ENCODE measurements at regions not wholly inside any gene's neighbourhood (a gene's known extent, or its start where the extent isn't known, plus 50 kb on each side); places are given as distances from the start of the nearest gene placed in this dataset.

DNA sequence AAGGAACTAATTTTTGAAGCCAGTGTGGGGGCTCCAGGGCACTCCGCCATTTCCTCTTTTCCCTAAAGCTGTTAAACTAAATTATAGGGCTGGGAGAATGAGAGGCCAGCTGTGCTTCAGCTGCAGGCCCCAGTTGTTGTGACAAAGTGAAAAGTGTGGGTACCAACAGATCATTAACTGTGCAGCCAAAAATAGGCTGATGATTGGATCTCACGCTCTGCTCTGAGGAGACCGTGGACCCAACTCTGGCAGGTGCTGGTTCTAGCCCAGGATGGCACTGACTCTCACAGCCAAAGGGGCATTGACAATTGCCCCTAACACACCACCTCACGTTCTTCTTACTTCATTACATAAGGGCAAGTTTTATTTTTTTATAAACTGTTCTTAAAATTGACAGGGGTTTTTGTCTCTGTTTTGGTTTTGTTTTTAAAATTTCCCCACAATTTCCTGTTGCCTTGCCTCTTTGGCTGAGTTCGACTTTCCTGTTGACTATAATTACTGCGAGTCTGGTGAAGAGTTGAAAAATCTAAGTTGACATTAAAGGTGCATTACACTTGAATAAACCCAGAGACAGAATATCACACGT lies 391.0 kb downstream of the FGF9 start:
- DNase-seq (ENCODE audit: low read depth, low spot score), result no peak
- TF ChIP-seq REST (IDR thresholded peaks at IDR 0.05; ENCODE audit: insufficient read depth in 1 of 2, low read depth in 2 of 2, low read length in 1 of 2), result no peak
- TF ChIP-seq SIN3A (IDR thresholded peaks at IDR 0.05; ENCODE audit: borderline replicate concordance, insufficient read depth, low read depth, low read length), result no peak
- TF ChIP-seq TCF7L2 (IDR thresholded peaks at IDR 0.05; ENCODE audit: low read depth, low read length), result no peak
- no peak for TF ChIP-seq POLR2AphosphoS5 (IDR thresholded peaks at IDR 0.05; ENCODE audit: low read depth, low read length)
- TF ChIP-seq, protein P1, sequence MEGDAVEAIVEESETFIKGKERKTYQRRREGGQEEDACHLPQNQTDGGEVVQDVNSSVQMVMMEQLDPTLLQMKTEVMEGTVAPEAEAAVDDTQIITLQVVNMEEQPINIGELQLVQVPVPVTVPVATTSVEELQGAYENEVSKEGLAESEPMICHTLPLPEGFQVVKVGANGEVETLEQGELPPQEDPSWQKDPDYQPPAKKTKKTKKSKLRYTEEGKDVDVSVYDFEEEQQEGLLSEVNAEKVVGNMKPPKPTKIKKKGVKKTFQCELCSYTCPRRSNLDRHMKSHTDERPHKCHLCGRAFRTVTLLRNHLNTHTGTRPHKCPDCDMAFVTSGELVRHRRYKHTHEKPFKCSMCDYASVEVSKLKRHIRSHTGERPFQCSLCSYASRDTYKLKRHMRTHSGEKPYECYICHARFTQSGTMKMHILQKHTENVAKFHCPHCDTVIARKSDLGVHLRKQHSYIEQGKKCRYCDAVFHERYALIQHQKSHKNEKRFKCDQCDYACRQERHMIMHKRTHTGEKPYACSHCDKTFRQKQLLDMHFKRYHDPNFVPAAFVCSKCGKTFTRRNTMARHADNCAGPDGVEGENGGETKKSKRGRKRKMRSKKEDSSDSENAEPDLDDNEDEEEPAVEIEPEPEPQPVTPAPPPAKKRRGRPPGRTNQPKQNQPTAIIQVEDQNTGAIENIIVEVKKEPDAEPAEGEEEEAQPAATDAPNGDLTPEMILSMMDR (IDR thresholded peaks at IDR 0.05), result no peak
- BruUV-seq (replicated peaks), result no TSS peak
- ChIA-PET POLR2A (no interaction called here), CTCF (no interaction called here)
- intact Hi-C loops (cut with micrococcal nuclease; ENCODE audit: unreplicated experiment), result no loop called here
- Histone ChIP-seq H3K27me3 (ENCODE audit: control insufficient read depth, insufficient read depth, low read length) (no peaks in the 10 kb centered on the region), H3K9me3 (ENCODE audit: control insufficient read depth, insufficient read depth, low read depth, low read length) (no peaks in the 10 kb centered on the region), H3K36me3 (ENCODE audit: control insufficient read depth, insufficient read depth, low read length) (no peaks in the 10 kb centered on the region), H3K4me3 (ENCODE audit: low read depth in 2 of 2, low read length in 2 of 2) (no peak overlapping the region), H3K27ac (ENCODE audit: low read length) (no peak overlapping the region), H3K4me1 (ENCODE audit: control insufficient read depth, insufficient read depth, low read length) (no peaks in the 10 kb centered on the region)
- no peak for ATAC-seq
- in situ Hi-C loops (cut with HindIII; ENCODE audit: low pct_unique_long_range_greater_than_20kb, low sequenced_read_pairs), result no loop called here

DNA sequence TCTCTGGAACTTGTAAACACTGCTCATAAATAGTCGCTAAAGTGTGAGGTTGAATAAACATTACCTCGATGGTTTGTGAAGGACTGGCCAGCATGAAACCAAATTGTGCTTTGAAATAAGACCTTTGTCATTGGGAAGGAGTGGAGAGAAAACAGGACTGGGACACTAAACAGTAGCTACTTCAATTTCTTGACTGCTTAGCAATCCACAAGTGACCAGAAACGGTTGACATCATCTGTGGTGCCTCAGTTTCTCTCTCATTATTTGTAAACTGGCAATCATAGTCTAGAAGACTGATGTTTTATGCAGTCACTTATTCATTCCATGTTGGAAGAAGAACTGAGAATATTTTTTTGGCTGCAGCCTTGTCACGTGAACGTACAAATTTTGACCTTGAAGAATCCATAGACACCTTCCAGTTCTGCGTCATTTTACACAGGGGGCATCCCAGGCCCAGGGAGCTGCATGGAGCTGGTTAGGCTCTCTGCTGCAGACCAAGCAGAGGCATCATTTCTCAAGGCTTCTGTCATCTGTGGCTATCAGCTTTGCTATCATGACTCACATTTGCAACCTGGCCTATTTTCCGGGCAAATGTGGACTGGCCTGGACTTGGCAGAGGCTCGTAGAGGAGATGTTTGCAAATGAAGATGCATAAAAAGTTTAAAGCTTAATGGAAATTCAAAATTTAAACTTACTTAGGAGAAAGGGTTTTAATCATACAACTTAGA lies 391.8 kb downstream of the FGF9 start:
- intact Hi-C loops (cut with micrococcal nuclease; ENCODE audit: unreplicated experiment) (no loop called here), in situ Hi-C loops (cut with HindIII; ENCODE audit: low pct_unique_long_range_greater_than_20kb, low sequenced_read_pairs) (no loop called here)
- Histone ChIP-seq H3K27me3 (ENCODE audit: control insufficient read depth, insufficient read depth, low read length) (no peaks in the 10 kb centered on the region), H3K4me1 (ENCODE audit: control insufficient read depth, insufficient read depth, low read length) (no peaks in the 10 kb centered on the region), H3K27ac (ENCODE audit: low read length) (no peak overlapping the region), H3K36me3 (ENCODE audit: control insufficient read depth, insufficient read depth, low read length) (no peaks in the 10 kb centered on the region), H3K4me3 (ENCODE audit: low read depth in 2 of 2, low read length in 2 of 2) (no peak overlapping the region), H3K9me3 (ENCODE audit: control insufficient read depth, insufficient read depth, low read depth, low read length) (no peaks in the 10 kb centered on the region)
- ChIA-PET POLR2A (no interaction called here), CTCF (no interaction called here)
- no TSS peak for BruUV-seq (replicated peaks)
- ATAC-seq (no peak), DNase-seq (ENCODE audit: low read depth, low spot score) (no peak)
- TF ChIP-seq TCF7L2 (IDR thresholded peaks at IDR 0.05; ENCODE audit: low read depth, low read length) (no peak), POLR2AphosphoS5 (IDR thresholded peaks at IDR 0.05; ENCODE audit: low read depth, low read length) (no peak), REST (IDR thresholded peaks at IDR 0.05; ENCODE audit: insufficient read depth in 1 of 2, low read depth in 2 of 2, low read length in 1 of 2) (no peak)
- TF ChIP-seq, protein P1 (IDR thresholded peaks at IDR 0.05), result no peak
